Upper lobe of left lung (tissue), 4 donors: ENCODE measurements at regions not wholly inside any gene's neighbourhood (a gene's known extent, or its start where the extent isn't known, plus 50 kb on each side); places are given as distances from the start of the nearest gene placed in this dataset.

ENCODE experiments used
- EP300 ChIP-seq, 4 donors: sonication (generic); formaldehyde crosslinking; IDR thresholded peaks; one replicate each; pipeline ENCODE4 v1.5.1; 2017; ENCODE audit warnings: antibody characterized with exemption in 4 of 4, control low read depth in 2 of 4
- POLR2A ChIP-seq, 4 donors: fragments of 450-650 bp; IDR thresholded peaks; one replicate each; pipeline ENCODE4 v1.5.1; 2016 to 2017; ENCODE audit warnings: antibody characterized with exemption in 4 of 4, mild to moderate bottlenecking in 2 of 4
- POLR2AphosphoS5 ChIP-seq, 2 donors: sonication (generic); formaldehyde crosslinking; IDR thresholded peaks; one replicate each; pipeline ENCODE4 v1.5.1; 2017; ENCODE audit warnings: antibody characterized with exemption in 2 of 2
- TF ChIP-seq, protein P1 (sequence below), 6 experiments: fragments of 450-650 bp in 4 of 6; fragments of 200-600 bp in 2 of 6; sonication (generic) in 2 of 6; IDR thresholded peaks; one replicate each; pipeline ENCODE4 v1.5.1; 2016 to 2019; ENCODE audit warnings: antibody characterized with exemption in 6 of 6

DNA sequence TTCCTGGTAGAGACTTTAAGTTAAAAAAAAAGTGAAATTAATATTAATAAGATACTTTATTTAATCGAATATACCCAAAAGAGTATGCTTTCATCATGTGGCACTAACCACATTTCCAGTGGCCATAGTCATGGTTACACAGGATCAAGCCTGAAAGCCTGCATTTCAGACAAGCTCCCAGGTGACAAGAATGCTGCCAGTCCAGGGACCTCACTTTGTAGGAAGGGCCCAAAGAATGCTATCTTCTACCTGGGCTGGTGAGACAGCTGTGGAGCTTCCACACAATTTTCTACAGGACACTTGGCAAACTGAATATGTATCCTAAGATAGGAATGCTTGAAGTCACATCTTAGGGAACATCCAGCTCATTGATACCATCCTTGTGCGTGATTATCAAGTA lies 203.8 kb downstream of the AUH start:
- TF ChIP-seq, protein P1, sequence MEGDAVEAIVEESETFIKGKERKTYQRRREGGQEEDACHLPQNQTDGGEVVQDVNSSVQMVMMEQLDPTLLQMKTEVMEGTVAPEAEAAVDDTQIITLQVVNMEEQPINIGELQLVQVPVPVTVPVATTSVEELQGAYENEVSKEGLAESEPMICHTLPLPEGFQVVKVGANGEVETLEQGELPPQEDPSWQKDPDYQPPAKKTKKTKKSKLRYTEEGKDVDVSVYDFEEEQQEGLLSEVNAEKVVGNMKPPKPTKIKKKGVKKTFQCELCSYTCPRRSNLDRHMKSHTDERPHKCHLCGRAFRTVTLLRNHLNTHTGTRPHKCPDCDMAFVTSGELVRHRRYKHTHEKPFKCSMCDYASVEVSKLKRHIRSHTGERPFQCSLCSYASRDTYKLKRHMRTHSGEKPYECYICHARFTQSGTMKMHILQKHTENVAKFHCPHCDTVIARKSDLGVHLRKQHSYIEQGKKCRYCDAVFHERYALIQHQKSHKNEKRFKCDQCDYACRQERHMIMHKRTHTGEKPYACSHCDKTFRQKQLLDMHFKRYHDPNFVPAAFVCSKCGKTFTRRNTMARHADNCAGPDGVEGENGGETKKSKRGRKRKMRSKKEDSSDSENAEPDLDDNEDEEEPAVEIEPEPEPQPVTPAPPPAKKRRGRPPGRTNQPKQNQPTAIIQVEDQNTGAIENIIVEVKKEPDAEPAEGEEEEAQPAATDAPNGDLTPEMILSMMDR (IDR thresholded peaks at IDR 0.05), result no peak
- no peak for TF ChIP-seq POLR2A (IDR thresholded peaks at IDR 0.05)
- TF ChIP-seq EP300 (IDR thresholded peaks at IDR 0.05), result no peak
- TF ChIP-seq POLR2AphosphoS5 (IDR thresholded peaks at IDR 0.05), result no peak
